ENCODE measurements at regions not wholly inside any gene's neighbourhood (a gene's known extent, or its start where the extent isn't known, plus 50 kb on each side); places are given as distances from the start of the nearest gene placed in this dataset.

- no peaks in the 10 kb centered on the region for H3K27me3 Mint-ChIP-seq
- no peaks in the 10 kb centered on the region for H3K79me2 ChIP-seq (ENCODE audit: control insufficient read depth, insufficient read depth, low read length)
- H4K20me1 ChIP-seq (ENCODE audit: control insufficient read depth, insufficient read depth, low read length, poor library complexity, severe bottlenecking): no peaks in the 10 kb centered on the region
- H3K4me3 Mint-ChIP-seq: no peak overlapping the region
- no peak overlapping the region for H3K9ac ChIP-seq (ENCODE audit: low read length)
- no peak overlapping the region for H3K4me2 ChIP-seq (replicated peaks; ENCODE audit: low read depth, low read length, poor library complexity, severe bottlenecking)
- no peak overlapping the region for H2AFZ ChIP-seq (ENCODE audit: insufficient read depth, low read depth, low read length, poor library complexity, severe bottlenecking)
- H3K9me3 ChIP-seq (ENCODE audit: control extremely low read depth in 1 of 3, control insufficient read depth in 2 of 3, insufficient read depth in 1 of 3, low read length in 2 of 3): peaks cover 0 to 3% (median 1%) of the 10 kb centered on the region in 3 donors
- peaks cover 4% of the 10 kb centered on the region for H3K9me3 Mint-ChIP-seq (ENCODE audit: insufficient read depth)
- no peaks in the 10 kb centered on the region for H3K27me3 ChIP-seq (replicated peaks in 1 of 4; ENCODE audit: control extremely low read depth in 1 of 4, control insufficient read depth in 3 of 4, insufficient read depth in 4 of 4, low read length in 3 of 4)
- DNase-seq (no peak), ATAC-seq (ENCODE audit: low read depth) (no peak)
- ChIA-PET POLR2A (no interaction called here), CTCF (no interaction called here)
- H3K4me1 Mint-ChIP-seq: no peaks in the 10 kb centered on the region
- TF ChIP-seq CTCF (IDR thresholded peaks at IDR 0.05) (no peak), EZH2 (IDR thresholded peaks at IDR 0.05; ENCODE audit: borderline replicate concordance, insufficient read depth, low read depth, low read length, poor library complexity, severe bottlenecking) (no peak)
- H3K27ac Mint-ChIP-seq: no peak overlapping the region
- intact Hi-C loops (cut with micrococcal nuclease): no loop called here
- no peaks in the 10 kb centered on the region for H3K4me1 ChIP-seq (ENCODE audit: control insufficient read depth in 2 of 2, insufficient read depth in 2 of 2, low read length in 2 of 2)
- no peaks in the 10 kb centered on the region for H3K36me3 ChIP-seq (replicated peaks in 1 of 2; ENCODE audit: control extremely low read depth in 1 of 2, control insufficient read depth in 1 of 2, extremely low read depth in 1 of 2, insufficient read depth in 2 of 2, low read length in 1 of 2)
- no peak overlapping the region for H3K4me3 ChIP-seq (ENCODE audit: control extremely low read depth in 1 of 5, extremely low read depth in 1 of 5, insufficient read depth in 1 of 5, low read depth in 2 of 5, low read length in 4 of 5)
- no peak overlapping the region for H3K27ac ChIP-seq (ENCODE audit: low read length in 2 of 2)
These were observed 1925.6 kb downstream of the EFNA5 start for GRCh38 chr5:105745111-105745510.

DNA sequence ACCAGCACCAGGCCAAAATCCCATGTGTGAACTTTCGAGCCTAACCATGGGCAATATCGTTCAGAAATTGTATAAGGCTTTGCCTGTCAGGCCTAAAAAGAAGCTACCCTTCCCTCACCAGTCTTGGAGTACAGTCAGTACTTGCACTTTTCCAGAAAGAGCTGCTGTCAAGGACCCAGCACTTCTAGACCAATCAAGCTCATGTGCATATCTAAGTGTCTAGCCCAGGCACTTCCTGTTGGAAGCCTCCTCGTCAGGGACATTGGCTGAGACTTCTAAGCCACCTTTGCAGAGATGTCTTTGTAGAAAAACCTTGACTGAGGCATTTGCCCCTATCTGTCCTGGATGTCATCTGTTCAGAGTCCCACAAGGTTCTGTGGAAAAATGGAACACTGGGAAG lies 1930.5 kb downstream of the EFNA5 start:
- Histone ChIP-seq H3K36me3 (replicated peaks in 1 of 2; ENCODE audit: control extremely low read depth in 1 of 2, control insufficient read depth in 1 of 2, extremely low read depth in 1 of 2, insufficient read depth in 2 of 2, low read length in 1 of 2) (no peaks in the 10 kb centered on the region), H2AFZ (ENCODE audit: insufficient read depth, low read depth, low read length, poor library complexity, severe bottlenecking) (no peak overlapping the region), H4K20me1 (ENCODE audit: control insufficient read depth, insufficient read depth, low read length, poor library complexity, severe bottlenecking) (no peaks in the 10 kb centered on the region), H3K9me3 (ENCODE audit: control extremely low read depth in 1 of 3, control insufficient read depth in 2 of 3, insufficient read depth in 1 of 3, low read length in 2 of 3) (peaks cover 0 to 3% (median 1%) of the 10 kb centered on the region in 3 donors), H3K27ac (ENCODE audit: low read length in 2 of 2) (no peak overlapping the region), H3K9ac (ENCODE audit: low read length) (no peak overlapping the region), H3K4me3 (ENCODE audit: control extremely low read depth in 1 of 5, extremely low read depth in 1 of 5, insufficient read depth in 1 of 5, low read depth in 2 of 5, low read length in 4 of 5) (no peak overlapping the region), H3K27me3 (replicated peaks in 1 of 4; ENCODE audit: control extremely low read depth in 1 of 4, control insufficient read depth in 3 of 4, insufficient read depth in 4 of 4, low read length in 3 of 4) (no peaks in the 10 kb centered on the region), H3K79me2 (ENCODE audit: control insufficient read depth, insufficient read depth, low read length) (no peaks in the 10 kb centered on the region), H3K4me2 (replicated peaks; ENCODE audit: low read depth, low read length, poor library complexity, severe bottlenecking) (no peak overlapping the region), H3K4me1 (ENCODE audit: control insufficient read depth in 2 of 2, insufficient read depth in 2 of 2, low read length in 2 of 2) (no peaks in the 10 kb centered on the region)
- Mint-ChIP-seq H3K4me1 (no peaks in the 10 kb centered on the region), H3K4me3 (no peak overlapping the region), H3K27ac (no peak overlapping the region), H3K9me3 (ENCODE audit: insufficient read depth) (no peaks in the 10 kb centered on the region), H3K27me3 (no peaks in the 10 kb centered on the region)
- ChIA-PET CTCF (no interaction called here), POLR2A (no interaction called here)
- TF ChIP-seq EZH2 (IDR thresholded peaks at IDR 0.05; ENCODE audit: borderline replicate concordance, insufficient read depth, low read depth, low read length, poor library complexity, severe bottlenecking) (no peak), CTCF (IDR thresholded peaks at IDR 0.05) (no peak)
- 61% methylated on average over 3 of the region's 3 CpGs for WGBS (ENCODE audit: insufficient coverage)
- ATAC-seq (ENCODE audit: low read depth) (no peak), DNase-seq (no peak)
- intact Hi-C loops (cut with micrococcal nuclease): no loop called here
